Stomach (tissue), 8 donors: ENCODE measurements at regions not wholly inside any gene's neighbourhood (a gene's known extent, or its start where the extent isn't known, plus 50 kb on each side); places are given as distances from the start of the nearest gene placed in this dataset.

Source experiments
- DNase-seq, 2 donors: peaks; one replicate each; pipeline versions ENCODE4 v3.0.0 to v3.0.0-alpha.2; 2013 to 2019
- H3K27ac ChIP-seq, 5 donors: fragments of 200-600 bp in 4 of 5; sonication (generic) in 4 of 5; one replicate each; pipeline ENCODE4 v1.5.1; 2013 to 2019; ENCODE audit warnings: mild to moderate bottlenecking in 1 of 5, moderate library complexity in 1 of 5
- H3K27me3 ChIP-seq, 3 donors: fragments of 200-600 bp; sonication (generic); one replicate each; pipeline ENCODE4 v1.5.1; 2017 to 2019; ENCODE audit warnings: mixed run types in 1 of 3
- H3K36me3 ChIP-seq, 4 donors: fragments of 200-600 bp; sonication (generic); 1 replicate in 3 of 4; 2 replicates in 1 of 4; pipeline ENCODE4 v1.5.1; 2016 to 2019
- H3K4me1 ChIP-seq, 4 donors: fragments of 200-600 bp; sonication (generic); one replicate each; pipeline ENCODE4 v1.5.1; 2016 to 2019
- H3K4me3 ChIP-seq, 4 donors: fragments of 200-600 bp; sonication (generic) in 3 of 4; one replicate each; pipeline ENCODE4 v1.5.1; 2016 to 2019; ENCODE audit warnings: mild to moderate bottlenecking in 1 of 4
- H3K9me3 ChIP-seq, 4 donors: fragments of 200-600 bp; sonication (generic); one replicate each; pipeline ENCODE4 v1.5.1; 2016 to 2019
- CTCF ChIP-seq, 7 experiments: fragments of 450-650 bp in 4 of 7; fragments of 200-600 bp in 3 of 7; sonication (generic) in 3 of 7; IDR thresholded peaks; one replicate each; pipeline ENCODE4 v1.5.1; 2016 to 2019; ENCODE audit warnings: antibody characterized with exemption in 7 of 7, control low read depth in 2 of 7, mild to moderate bottlenecking in 1 of 7
- EP300 ChIP-seq: sonication (generic); formaldehyde crosslinking; IDR thresholded peaks from one replicate; pipeline ENCODE4 v1.6.1; 2017; ENCODE audit warnings: antibody characterized with exemption
- POLR2A ChIP-seq, 4 donors: fragments of 450-650 bp; IDR thresholded peaks; one replicate each; pipeline ENCODE4 v1.6.1; 2016; ENCODE audit warnings: antibody characterized with exemption in 4 of 4, control low read depth in 2 of 4, mild to moderate bottlenecking in 1 of 4, moderate library complexity in 1 of 4
- POLR2AphosphoS5 ChIP-seq, 3 donors: sonication (generic); formaldehyde crosslinking; IDR thresholded peaks; one replicate each; pipeline ENCODE4 v1.6.1; 2016; ENCODE audit warnings: antibody characterized with exemption in 3 of 3
- WGBS, 5 donors: extraction: QIAGEN DNeasy Blood & Tissue Kit in 3 of 5; methylation state at CpG; one replicate each; pipeline versions ENCODE4 v1.1.5 to v1.1.7; 2013 to 2018; 5-methylcytosine and 5-hydroxymethylcytosine counted together
- intact Hi-C: fragments of 100-400 bp; cut with DNase I; formaldehyde crosslinking; loops from one replicate; pipeline ENCODE4 v1.15.1; 2023; ENCODE audit warnings: low total_unique reads
- donor health status: healthy with polysubstance abuse.
- donor health status: Bipolar disorder and iron deficiency.
- donor health status: healthy.

- Histone ChIP-seq H3K9me3 (no peaks in the 10 kb centered on the region), H3K27ac (no peak overlapping the region), H3K27me3 (no peaks in the 10 kb centered on the region), H3K4me1 (no peaks in the 10 kb centered on the region), H3K4me3 (no peak overlapping the region), H3K36me3 (no peaks in the 10 kb centered on the region)
- TF ChIP-seq POLR2A (IDR thresholded peaks at IDR 0.05) (no peak), EP300 (no peak), POLR2AphosphoS5 (IDR thresholded peaks at IDR 0.05) (no peak), CTCF (IDR thresholded peaks at IDR 0.05) (no peak)
- intact Hi-C loops, result no loop called here
- DNase-seq, result no peak
Observed at GRCh38 chr13:81721400-81721799, 1380.5 kb upstream of the SPRY2 start.

GRCh38 chr13:81714513-81714912, 1373.6 kb upstream of the SPRY2 start:
- Histone ChIP-seq H3K4me1 (no peaks in the 10 kb centered on the region), H3K27me3 (no peaks in the 10 kb centered on the region), H3K27ac (no peak overlapping the region), H3K36me3 (no peaks in the 10 kb centered on the region), H3K9me3 (no peaks in the 10 kb centered on the region), H3K4me3 (no peak overlapping the region)
- no peak for TF ChIP-seq POLR2A (IDR thresholded peaks at IDR 0.05)
- TF ChIP-seq CTCF (IDR thresholded peaks at IDR 0.05), result no peak
- no peak for TF ChIP-seq POLR2AphosphoS5 (IDR thresholded peaks at IDR 0.05)
- TF ChIP-seq EP300, result no peak
- intact Hi-C loops, result no loop called here
- DNase-seq, result no peak
- WGBS, 5 donors, result 83 to 94% (median 86%) methylated on average over 3 of the region's 3 CpGs

- H3K9me3 ChIP-seq, result no peaks in the 10 kb centered on the region
- H3K4me1 ChIP-seq, result no peaks in the 10 kb centered on the region
- no peaks in the 10 kb centered on the region for H3K27me3 ChIP-seq
- intact Hi-C loops, result no loop called here
- H3K27ac ChIP-seq, result no peak overlapping the region
- no peaks in the 10 kb centered on the region for H3K36me3 ChIP-seq
- TF ChIP-seq EP300 (no peak), CTCF (IDR thresholded peaks at IDR 0.05) (no peak), POLR2AphosphoS5 (IDR thresholded peaks at IDR 0.05) (no peak), POLR2A (IDR thresholded peaks at IDR 0.05) (no peak)
- 91 to 100% (median 95%) methylated on average over 2 of the region's 2 CpGs for WGBS, 5 donors
- H3K4me3 ChIP-seq, result no peak overlapping the region
- DNase-seq, result no peak
Observed at GRCh38 chr13:81713201-81713600, 1372.3 kb upstream of the SPRY2 start.

- TF ChIP-seq POLR2A (IDR thresholded peaks at IDR 0.05) (no peak), POLR2AphosphoS5 (IDR thresholded peaks at IDR 0.05) (no peak), EP300 (no peak), CTCF (IDR thresholded peaks at IDR 0.05) (no peak)
- DNase-seq, result no peak
- no peaks in the 10 kb centered on the region for H3K36me3 ChIP-seq
- H3K9me3 ChIP-seq, result peaks cover 0 to 18% (median 0%) of the 10 kb centered on the region in 4 donors
- no peaks in the 10 kb centered on the region for H3K27me3 ChIP-seq
- intact Hi-C loops, result no loop called here
- H3K4me3 ChIP-seq, result no peak overlapping the region
- no peak overlapping the region for H3K27ac ChIP-seq
- 79 to 92% (median 88%) methylated on average over 4 of the region's 4 CpGs for WGBS, 5 donors
- peaks cover 0 to 8% (median 3%) of the 10 kb centered on the region in 4 donors for H3K4me1 ChIP-seq
Observed at GRCh38 chr13:81697826-81698225, 1356.9 kb upstream of the SPRY2 start.
